RWPE1 (cell line): ENCODE measurements at regions not wholly inside any gene's neighbourhood (a gene's known extent, or its start where the extent isn't known, plus 50 kb on each side); places are given as distances from the start of the nearest gene placed in this dataset.
"Not testable (repeated sequence)": the region's sequence is repeated elsewhere in the genome, so short reads cannot be mapped to it uniquely, and the experiment has no call there.

Source experiments
- CTCF ChIA-PET: fragments of 350-600 bp; sonication (Branson Sonifier 250); formaldehyde crosslinking; extraction: SDS; loops from one replicate; lab custom pipeline; 2021; lab: Yijun Ruan, JAX
- POLR2A ChIA-PET: fragments of 400-600 bp; formaldehyde crosslinking; extraction: SDS; loops from one replicate; lab custom pipeline; 2020; ENCODE audit warnings: antibody characterized with exemption; ENCODE audit not compliant: low non-redundant PET; lab: Yijun Ruan, JAX
- DNase-seq: peaks from one replicate; pipeline ENCODE4 v3.0.0; 2012; ENCODE audit warnings: low spot score
- H3K27ac ChIP-seq: fragments of 450-650 bp; 2 replicates; pipeline ENCODE4 v1.5.1; 2017
- CTCF ChIP-seq: fragments of 450-650 bp; conservative IDR thresholded peaks from 2 replicates; pipeline ENCODE4 v1.5.1; 2017; ENCODE audit warnings: low read depth, mild to moderate bottlenecking

GRCh38 chr3:191094057-191094845 is 104.8 kb upstream of the OSTN start:
- CTCF ChIA-PET: interaction anchor here (0.7 kb wide), 1 partner anchor 24 kb away, joined by 3 read pairs; no protein-coding TSS in a partner anchor
- DNase-seq: peak; percentile 64
- TF ChIP-seq CTCF: no peak
- POLR2A ChIA-PET: no interaction called here
- H3K27ac ChIP-seq: no peak overlapping the region

- ChIA-PET POLR2A (no interaction called here), CTCF (no interaction called here)
- H3K27ac ChIP-seq: no peak overlapping the region
- no peak for DNase-seq
- TF ChIP-seq CTCF: no peak
Observed at GRCh38 chr3:191087391-191087790, 111.7 kb upstream of the OSTN start.

- DNase-seq: no peak
- H3K27ac ChIP-seq: no peak overlapping the region
- POLR2A ChIA-PET: no interaction called here
- TF ChIP-seq CTCF: no peak
- CTCF ChIA-PET: no interaction called here
Observed at GRCh38 chr3:191085091-191085490, 114.0 kb upstream of the OSTN start.

GRCh38 chr3:191078913-191079312 is 120.1 kb upstream of the OSTN start:
- CTCF ChIA-PET, DNase-seq, H3K27ac ChIP-seq, POLR2A ChIA-PET: not testable (repeated sequence)

- DNase-seq: no peak
- ChIA-PET CTCF (no interaction called here), POLR2A (no interaction called here)
- TF ChIP-seq CTCF: no peak
- H3K27ac ChIP-seq: no peak overlapping the region
Observed at GRCh38 chr3:191076903-191077552, 122.0 kb upstream of the OSTN start.

GRCh38 chr3:191074511-191074910 is 124.5 kb upstream of the OSTN start:
- no peak overlapping the region for H3K27ac ChIP-seq
- ChIA-PET POLR2A (interaction anchor here (0.6 kb wide), 1 partner anchor 59 kb away, joined by 5 read pairs; no protein-coding TSS in a partner anchor), CTCF (no interaction called here)
- no peak for TF ChIP-seq CTCF
- no peak for DNase-seq
